IPS-18a (cell line): ENCODE measurements at regions not wholly inside any gene's neighbourhood (a gene's known extent, or its start where the extent isn't known, plus 50 kb on each side); places are given as distances from the start of the nearest gene placed in this dataset.

ENCODE experiments used
- H3K27ac ChIP-seq: one replicate; pipeline ENCODE4 v1.5.1; 2013; ENCODE audit warnings: low read length
- H3K27me3 ChIP-seq: one replicate; pipeline ENCODE4 v1.6.1; 2013; ENCODE audit warnings: mild to moderate bottlenecking, low read length; ENCODE audit not compliant: control insufficient read depth, insufficient read depth
- H3K36me3 ChIP-seq: one replicate; pipeline ENCODE4 v1.6.1; 2013; ENCODE audit warnings: low read depth, low read length; ENCODE audit not compliant: control insufficient read depth
- H3K4me1 ChIP-seq: one replicate; pipeline ENCODE4 v1.6.1; 2013; ENCODE audit warnings: low read depth, low read length; ENCODE audit not compliant: control insufficient read depth
- H3K4me3 ChIP-seq: one replicate; pipeline ENCODE4 v1.5.1; 2013; ENCODE audit warnings: low read length
- H3K9ac ChIP-seq: one replicate; pipeline ENCODE4 v1.6.1; 2013; ENCODE audit warnings: mild to moderate bottlenecking, low read length, moderate library complexity
- H3K9me3 ChIP-seq: one replicate; pipeline ENCODE4 v1.6.1; 2013; ENCODE audit warnings: low read depth, low read length; ENCODE audit not compliant: control insufficient read depth

DNA sequence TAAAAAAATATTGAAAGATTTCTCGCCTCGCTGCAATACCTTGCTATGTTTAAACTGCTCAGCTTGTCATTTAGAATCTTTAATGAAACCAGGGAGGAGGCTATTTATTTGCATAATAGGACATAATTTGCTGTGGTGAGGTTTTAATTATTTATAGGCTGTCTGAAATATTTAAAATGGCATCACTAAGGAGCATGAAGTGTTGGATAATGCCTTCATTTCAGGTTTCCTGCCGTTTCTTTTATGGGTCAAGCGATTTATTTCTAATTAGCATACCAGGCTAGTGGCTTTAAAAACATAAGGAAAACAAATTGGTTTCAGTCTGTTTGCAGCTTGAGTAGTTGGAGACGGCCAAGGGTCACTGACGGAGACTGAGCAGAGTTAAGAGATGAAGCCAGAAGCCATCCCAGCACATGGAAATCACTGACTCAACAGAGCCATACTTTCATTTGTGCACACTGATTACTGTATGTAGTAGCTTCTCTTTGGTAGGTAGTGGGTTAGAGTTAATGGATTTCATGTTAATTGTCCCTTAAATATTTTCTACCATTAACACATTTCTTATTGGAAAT lies 1962.4 kb upstream of the TENM3 start:
- Histone ChIP-seq H3K9me3 (no peaks in the 10 kb centered on the region), H3K27ac (no peak overlapping the region), H3K27me3 (no peaks in the 10 kb centered on the region), H3K36me3 (no peaks in the 10 kb centered on the region), H3K9ac (no peak overlapping the region), H3K4me1 (no peaks in the 10 kb centered on the region), H3K4me3 (no peak overlapping the region)

DNA sequence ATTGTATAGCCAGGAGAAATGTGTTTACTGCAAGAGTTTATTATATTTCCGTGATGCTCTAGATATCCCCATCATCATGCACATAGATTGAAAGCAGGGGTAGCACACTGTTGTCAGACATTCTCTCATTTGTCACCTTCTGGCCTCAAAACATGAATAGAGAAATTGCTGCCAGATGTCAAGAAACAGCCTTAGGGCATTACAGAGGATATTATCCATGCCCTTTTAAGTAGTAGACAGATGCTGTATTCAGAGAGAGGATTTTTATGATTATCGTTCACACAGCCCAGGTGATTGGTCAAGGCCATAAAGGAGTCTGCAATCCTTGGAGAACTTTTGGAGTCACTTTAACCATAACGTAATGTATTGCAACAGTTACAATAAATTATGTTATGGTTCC lies 1961.5 kb upstream of the TENM3 start:
- H3K4me1 ChIP-seq: no peaks in the 10 kb centered on the region
- no peaks in the 10 kb centered on the region for H3K36me3 ChIP-seq
- H3K4me3 ChIP-seq: no peak overlapping the region
- no peak overlapping the region for H3K9ac ChIP-seq
- no peaks in the 10 kb centered on the region for H3K27me3 ChIP-seq
- no peaks in the 10 kb centered on the region for H3K9me3 ChIP-seq
- H3K27ac ChIP-seq: no peak overlapping the region

DNA sequence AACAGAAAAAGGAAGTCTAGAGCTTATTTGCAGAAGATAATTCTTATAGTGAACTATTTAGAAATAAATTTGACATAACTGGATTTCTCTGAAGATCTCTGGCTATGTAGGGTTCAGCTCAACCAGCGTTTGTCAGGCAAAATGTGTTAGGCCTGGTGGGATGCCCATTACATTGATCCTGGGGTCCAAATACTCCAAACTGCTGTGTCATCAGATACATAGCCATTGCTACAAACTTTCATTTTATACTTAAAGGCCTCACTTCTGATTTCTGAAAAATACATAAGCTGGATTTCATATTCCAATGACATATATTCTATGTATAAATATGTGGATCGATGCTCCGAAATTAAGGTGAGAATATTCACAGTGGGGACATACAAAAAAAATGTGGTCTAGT lies 1958.9 kb upstream of the TENM3 start:
- H3K9ac ChIP-seq: no peak overlapping the region
- no peaks in the 10 kb centered on the region for H3K4me1 ChIP-seq
- no peak overlapping the region for H3K4me3 ChIP-seq
- no peak overlapping the region for H3K27ac ChIP-seq
- H3K36me3 ChIP-seq: no peaks in the 10 kb centered on the region
- no peaks in the 10 kb centered on the region for H3K9me3 ChIP-seq
- no peaks in the 10 kb centered on the region for H3K27me3 ChIP-seq

DNA sequence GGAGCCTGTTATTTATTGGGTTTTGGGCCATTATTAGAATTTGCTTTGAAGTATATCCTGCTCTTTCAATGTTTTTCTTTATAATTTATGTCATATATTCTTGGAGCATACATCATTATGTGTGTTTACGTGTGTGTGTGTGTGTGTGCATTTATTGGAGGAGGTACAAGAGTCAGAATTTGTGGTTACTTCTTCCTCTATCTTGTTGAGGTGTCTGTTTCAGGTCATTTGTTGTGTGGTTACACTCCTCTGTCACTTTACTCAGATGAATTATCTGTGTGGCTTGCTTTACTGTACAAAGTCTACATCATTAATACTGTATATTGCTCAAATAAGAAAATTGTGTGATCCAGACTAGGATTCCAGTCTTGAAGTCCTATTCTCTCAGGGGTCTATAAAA lies 1957.4 kb upstream of the TENM3 start:
- H3K27me3 ChIP-seq: no peaks in the 10 kb centered on the region
- no peaks in the 10 kb centered on the region for H3K9me3 ChIP-seq
- no peaks in the 10 kb centered on the region for H3K4me1 ChIP-seq
- H3K4me3 ChIP-seq: no peak overlapping the region
- no peaks in the 10 kb centered on the region for H3K36me3 ChIP-seq
- H3K27ac ChIP-seq: no peak overlapping the region
- H3K9ac ChIP-seq: no peak overlapping the region

DNA sequence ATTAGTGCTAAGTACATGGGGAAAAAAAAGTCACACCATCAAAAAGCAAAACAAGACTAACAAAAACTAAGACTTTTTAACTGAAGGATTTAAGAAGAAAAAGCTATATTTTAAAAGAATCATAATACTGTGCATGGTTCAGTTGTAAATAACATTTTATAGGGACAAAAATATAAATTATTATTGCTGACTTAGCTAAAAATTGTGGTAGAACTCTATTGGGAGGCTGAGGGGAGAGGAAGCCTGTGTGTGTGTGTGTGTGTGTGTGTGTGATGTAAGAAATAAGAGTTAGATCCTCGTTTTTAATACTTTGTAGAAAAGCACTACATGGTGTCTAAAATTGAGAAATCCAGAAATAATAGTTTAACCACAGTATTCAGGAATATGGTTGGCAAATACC lies 1950.9 kb upstream of the TENM3 start:
- Histone ChIP-seq H3K9ac (no peak overlapping the region), H3K9me3 (no peaks in the 10 kb centered on the region), H3K4me3 (no peak overlapping the region), H3K27ac (no peak overlapping the region), H3K36me3 (no peaks in the 10 kb centered on the region), H3K27me3 (no peaks in the 10 kb centered on the region), H3K4me1 (no peaks in the 10 kb centered on the region)

- no peaks in the 10 kb centered on the region for H3K4me1 ChIP-seq
- no peak overlapping the region for H3K27ac ChIP-seq
- H3K9me3 ChIP-seq: no peaks in the 10 kb centered on the region
- H3K36me3 ChIP-seq: no peaks in the 10 kb centered on the region
- no peak overlapping the region for H3K4me3 ChIP-seq
- H3K27me3 ChIP-seq: no peaks in the 10 kb centered on the region
- H3K9ac ChIP-seq: no peak overlapping the region
Observed at GRCh38 chr4:180296036-180296599, 1947.1 kb upstream of the TENM3 start.

GRCh38 chr4:180304321-180304720 lies 1938.9 kb upstream of the TENM3 start:
- no peaks in the 10 kb centered on the region for H3K27me3 ChIP-seq
- H3K27ac ChIP-seq: no peak overlapping the region
- no peaks in the 10 kb centered on the region for H3K9me3 ChIP-seq
- no peak overlapping the region for H3K4me3 ChIP-seq
- no peaks in the 10 kb centered on the region for H3K36me3 ChIP-seq
- H3K4me1 ChIP-seq: no peaks in the 10 kb centered on the region
- no peak overlapping the region for H3K9ac ChIP-seq

DNA sequence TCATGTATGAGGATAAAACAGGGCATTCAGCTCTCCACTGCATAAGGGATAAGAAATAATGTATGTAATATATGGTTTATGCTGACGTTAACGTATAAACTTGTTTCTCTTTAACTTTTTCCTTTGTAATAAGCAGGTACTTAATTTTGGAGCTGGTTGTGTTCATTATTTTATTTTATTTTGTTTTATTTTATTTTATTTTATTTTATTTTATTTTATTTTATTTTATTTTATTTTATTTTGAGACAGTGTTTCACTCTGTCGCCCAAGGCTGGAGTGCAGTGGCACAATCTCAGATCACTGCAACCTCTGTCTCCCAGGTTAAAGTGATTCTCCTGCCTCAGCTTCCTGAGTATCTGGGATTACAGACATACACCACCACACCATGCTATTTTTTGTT lies 1932.6 kb upstream of the TENM3 start:
- Histone ChIP-seq H3K27me3 (no peaks in the 10 kb centered on the region), H3K27ac (no peak overlapping the region), H3K36me3 (no peaks in the 10 kb centered on the region), H3K4me1 (no peaks in the 10 kb centered on the region), H3K4me3 (no peak overlapping the region), H3K9me3 (no peaks in the 10 kb centered on the region), H3K9ac (no peak overlapping the region)

DNA sequence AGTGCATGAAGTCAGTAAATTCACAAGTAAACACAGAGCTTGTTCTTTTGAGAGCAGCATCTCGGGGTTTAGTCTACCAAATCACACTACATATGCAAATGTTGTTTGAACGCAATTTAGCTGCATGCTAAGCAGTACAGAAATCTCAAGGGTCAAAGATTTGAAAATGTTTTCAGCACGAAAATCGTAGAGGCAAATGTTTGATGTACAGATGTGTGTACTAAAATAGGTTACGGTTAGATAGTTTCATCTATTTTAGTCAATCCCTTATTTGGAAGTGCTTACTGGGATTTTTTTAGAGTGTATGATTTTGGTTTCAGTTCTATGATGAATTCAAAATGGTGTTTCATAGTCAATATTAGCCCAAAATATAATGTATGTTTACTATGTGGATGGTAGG lies 1928.2 kb upstream of the TENM3 start:
- H3K9me3 ChIP-seq: no peaks in the 10 kb centered on the region
- no peak overlapping the region for H3K4me3 ChIP-seq
- no peaks in the 10 kb centered on the region for H3K36me3 ChIP-seq
- H3K27ac ChIP-seq: no peak overlapping the region
- no peaks in the 10 kb centered on the region for H3K27me3 ChIP-seq
- no peaks in the 10 kb centered on the region for H3K4me1 ChIP-seq
- no peak overlapping the region for H3K9ac ChIP-seq

DNA sequence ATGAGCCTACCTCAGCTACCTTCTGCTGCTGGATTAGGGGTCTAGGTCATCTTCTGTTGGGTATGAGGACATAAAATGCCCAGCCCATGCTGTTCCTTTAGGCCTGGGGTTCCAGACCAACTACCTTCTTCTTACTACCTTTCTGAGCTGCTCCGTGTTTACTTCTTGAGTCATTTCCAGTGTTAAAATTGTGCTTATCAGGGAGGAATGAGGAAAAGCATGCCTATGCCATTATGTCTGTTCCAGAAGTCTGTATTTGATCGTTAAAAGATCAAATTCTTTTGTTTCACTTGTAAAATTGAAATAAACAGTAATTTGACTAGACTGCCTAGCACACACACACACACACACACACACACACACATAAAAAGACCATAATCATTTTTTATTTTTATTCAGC lies 1912.7 kb upstream of the TENM3 start:
- Histone ChIP-seq H3K9ac (no peak overlapping the region), H3K4me3 (no peak overlapping the region), H3K9me3 (no peaks in the 10 kb centered on the region), H3K4me1 (no peaks in the 10 kb centered on the region), H3K27me3 (no peaks in the 10 kb centered on the region), H3K36me3 (no peaks in the 10 kb centered on the region), H3K27ac (no peak overlapping the region)

DNA sequence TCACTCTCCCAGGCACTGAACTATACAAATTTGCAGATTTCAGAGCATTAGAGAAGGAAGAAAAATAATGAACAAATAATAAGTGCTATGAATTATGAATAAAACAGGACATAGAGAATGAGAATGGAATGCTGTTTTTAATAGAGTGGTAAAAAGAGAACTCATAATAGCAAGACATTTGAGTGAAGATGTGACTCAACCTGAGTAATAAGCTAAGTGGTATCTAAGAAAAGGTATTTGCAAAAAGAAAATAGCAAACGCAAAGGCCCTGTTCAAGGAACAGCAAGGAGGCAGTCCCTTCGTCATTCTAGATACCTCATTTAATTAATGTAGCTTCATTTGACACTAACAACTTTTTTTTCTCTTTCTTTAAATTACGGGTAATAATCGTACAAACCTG lies 1910.0 kb upstream of the TENM3 start:
- no peak overlapping the region for H3K4me3 ChIP-seq
- H3K36me3 ChIP-seq: no peaks in the 10 kb centered on the region
- no peak overlapping the region for H3K27ac ChIP-seq

DNA sequence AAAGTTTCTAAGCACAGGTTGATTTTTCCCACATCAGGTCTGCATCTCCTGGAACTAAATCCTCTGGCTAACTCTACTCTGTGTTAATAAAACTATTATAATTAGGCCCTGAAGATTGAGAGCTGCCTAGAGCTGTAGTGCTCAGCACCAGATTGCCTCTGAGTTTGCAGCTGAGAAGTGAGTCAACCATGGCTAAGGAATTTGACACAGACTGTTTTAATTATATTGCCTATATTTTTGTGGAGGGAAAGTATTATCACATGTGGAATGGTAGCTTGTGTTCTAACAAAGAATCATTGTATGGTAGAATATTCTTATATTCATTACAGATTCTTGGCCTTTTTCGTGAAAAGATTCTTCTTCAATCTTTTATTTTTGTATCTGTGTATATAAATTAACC lies 1907.6 kb upstream of the TENM3 start:
- H3K36me3 ChIP-seq: no peaks in the 10 kb centered on the region
- no peaks in the 10 kb centered on the region for H3K27me3 ChIP-seq
- no peak overlapping the region for H3K4me3 ChIP-seq
- no peak overlapping the region for H3K9ac ChIP-seq
- no peak overlapping the region for H3K27ac ChIP-seq
- no peaks in the 10 kb centered on the region for H3K4me1 ChIP-seq
- no peaks in the 10 kb centered on the region for H3K9me3 ChIP-seq

More for the DNA sequence above, 1910.0 kb upstream of the TENM3 start:
- Histone ChIP-seq H3K27me3 (no peaks in the 10 kb centered on the region), H3K9ac (no peak overlapping the region), H3K9me3 (no peaks in the 10 kb centered on the region), H3K4me1 (no peaks in the 10 kb centered on the region)
